ENCODE measurements at regions not wholly inside any gene's neighbourhood (a gene's known extent, or its start where the extent isn't known, plus 50 kb on each side); places are given as distances from the start of the nearest gene placed in this dataset.

DNA sequence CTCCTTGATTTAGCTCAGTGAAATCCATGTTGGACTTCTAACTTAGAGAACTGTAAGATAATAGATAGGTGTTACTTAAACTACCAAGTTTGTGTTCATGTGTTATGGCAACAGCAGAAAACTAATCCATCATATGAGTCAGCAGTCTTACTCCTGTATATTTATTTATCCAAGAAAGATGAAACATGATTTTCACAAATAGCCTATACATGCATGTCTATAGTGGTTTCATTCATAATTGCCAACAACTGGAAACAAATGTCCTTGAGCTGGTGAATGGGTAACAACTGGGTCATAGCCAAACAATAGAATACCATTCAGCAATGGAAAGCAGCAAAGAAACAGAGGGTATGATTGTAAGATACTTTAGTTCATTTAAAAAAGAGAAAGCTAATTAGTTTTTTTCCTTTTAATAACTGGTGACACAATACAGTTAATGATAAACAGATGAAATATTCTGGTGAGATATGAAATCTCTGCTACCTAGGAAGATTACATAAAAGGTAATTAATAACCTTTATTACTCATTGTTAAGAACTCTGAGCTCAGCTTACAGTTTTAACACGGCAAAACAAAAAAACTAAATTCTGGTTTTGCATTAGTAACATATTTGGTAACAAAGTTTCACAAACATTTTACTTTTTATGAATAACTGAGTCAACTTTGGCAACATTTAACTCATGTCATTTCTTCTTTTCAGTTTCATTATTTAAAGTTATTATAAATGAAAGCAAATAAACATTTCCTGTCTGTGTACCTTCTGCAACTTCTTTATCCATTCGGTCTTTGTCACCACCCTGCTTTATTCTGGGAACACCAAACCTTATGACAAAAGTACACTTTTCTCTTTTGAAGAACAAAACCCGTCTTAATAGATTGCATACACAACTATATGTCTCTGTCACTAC is 181.3 kb downstream of the LIG4 start:
- POLR2A ChIA-PET: no interaction called here
- RAD21 ChIA-PET (ENCODE audit: low non-redundant PET in 1 of 2, low total read pairs in 2 of 2, uncharacterized antibody in 2 of 2, unreplicated experiment in 2 of 2): no interaction called here

More for the DNA sequence above, 181.3 kb downstream of the LIG4 start:
- TF ChIP-seq EZH2 (IDR thresholded peaks at IDR 0.05) (no peak), CBX3 (IDR thresholded peaks at IDR 0.05; ENCODE audit: low read depth) (no peak), JUND (IDR thresholded peaks at IDR 0.05) (no peak), SIN3A (IDR thresholded peaks at IDR 0.05; ENCODE audit: low read depth) (no peak), EZH2phosphoT487 (IDR thresholded peaks at IDR 0.05; ENCODE audit: borderline replicate concordance) (no peak), POLR2A (IDR thresholded peaks at IDR 0.05; ENCODE audit: borderline replicate concordance, extremely low read depth, insufficient read depth, insufficient read length) (no peak), FOSL1 (IDR thresholded peaks at IDR 0.05; ENCODE audit: low read depth) (no peak), SRF (IDR thresholded peaks at IDR 0.05; ENCODE audit: low read depth) (no peak), YY1 (IDR thresholded peaks at IDR 0.05; ENCODE audit: extremely low read depth, insufficient replicate concordance, low read depth, low read length) (no peak), POLR2AphosphoS5 (IDR thresholded peaks at IDR 0.05; ENCODE audit: low read depth, low read length) (no peak)
- TF ChIP-seq, protein P1, sequence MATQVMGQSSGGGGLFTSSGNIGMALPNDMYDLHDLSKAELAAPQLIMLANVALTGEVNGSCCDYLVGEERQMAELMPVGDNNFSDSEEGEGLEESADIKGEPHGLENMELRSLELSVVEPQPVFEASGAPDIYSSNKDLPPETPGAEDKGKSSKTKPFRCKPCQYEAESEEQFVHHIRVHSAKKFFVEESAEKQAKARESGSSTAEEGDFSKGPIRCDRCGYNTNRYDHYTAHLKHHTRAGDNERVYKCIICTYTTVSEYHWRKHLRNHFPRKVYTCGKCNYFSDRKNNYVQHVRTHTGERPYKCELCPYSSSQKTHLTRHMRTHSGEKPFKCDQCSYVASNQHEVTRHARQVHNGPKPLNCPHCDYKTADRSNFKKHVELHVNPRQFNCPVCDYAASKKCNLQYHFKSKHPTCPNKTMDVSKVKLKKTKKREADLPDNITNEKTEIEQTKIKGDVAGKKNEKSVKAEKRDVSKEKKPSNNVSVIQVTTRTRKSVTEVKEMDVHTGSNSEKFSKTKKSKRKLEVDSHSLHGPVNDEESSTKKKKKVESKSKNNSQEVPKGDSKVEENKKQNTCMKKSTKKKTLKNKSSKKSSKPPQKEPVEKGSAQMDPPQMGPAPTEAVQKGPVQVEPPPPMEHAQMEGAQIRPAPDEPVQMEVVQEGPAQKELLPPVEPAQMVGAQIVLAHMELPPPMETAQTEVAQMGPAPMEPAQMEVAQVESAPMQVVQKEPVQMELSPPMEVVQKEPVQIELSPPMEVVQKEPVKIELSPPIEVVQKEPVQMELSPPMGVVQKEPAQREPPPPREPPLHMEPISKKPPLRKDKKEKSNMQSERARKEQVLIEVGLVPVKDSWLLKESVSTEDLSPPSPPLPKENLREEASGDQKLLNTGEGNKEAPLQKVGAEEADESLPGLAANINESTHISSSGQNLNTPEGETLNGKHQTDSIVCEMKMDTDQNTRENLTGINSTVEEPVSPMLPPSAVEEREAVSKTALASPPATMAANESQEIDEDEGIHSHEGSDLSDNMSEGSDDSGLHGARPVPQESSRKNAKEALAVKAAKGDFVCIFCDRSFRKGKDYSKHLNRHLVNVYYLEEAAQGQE (IDR thresholded peaks at IDR 0.05; ENCODE audit: low read depth): no peak
- TF ChIP-seq, protein P2, sequence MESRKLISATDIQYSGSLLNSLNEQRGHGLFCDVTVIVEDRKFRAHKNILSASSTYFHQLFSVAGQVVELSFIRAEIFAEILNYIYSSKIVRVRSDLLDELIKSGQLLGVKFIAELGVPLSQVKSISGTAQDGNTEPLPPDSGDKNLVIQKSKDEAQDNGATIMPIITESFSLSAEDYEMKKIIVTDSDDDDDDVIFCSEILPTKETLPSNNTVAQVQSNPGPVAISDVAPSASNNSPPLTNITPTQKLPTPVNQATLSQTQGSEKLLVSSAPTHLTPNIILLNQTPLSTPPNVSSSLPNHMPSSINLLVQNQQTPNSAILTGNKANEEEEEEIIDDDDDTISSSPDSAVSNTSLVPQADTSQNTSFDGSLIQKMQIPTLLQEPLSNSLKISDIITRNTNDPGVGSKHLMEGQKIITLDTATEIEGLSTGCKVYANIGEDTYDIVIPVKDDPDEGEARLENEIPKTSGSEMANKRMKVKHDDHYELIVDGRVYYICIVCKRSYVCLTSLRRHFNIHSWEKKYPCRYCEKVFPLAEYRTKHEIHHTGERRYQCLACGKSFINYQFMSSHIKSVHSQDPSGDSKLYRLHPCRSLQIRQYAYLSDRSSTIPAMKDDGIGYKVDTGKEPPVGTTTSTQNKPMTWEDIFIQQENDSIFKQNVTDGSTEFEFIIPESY (IDR thresholded peaks at IDR 0.05; ENCODE audit: extremely low read depth, insufficient replicate concordance, low read length): no peak
- TF ChIP-seq, protein P3, sequence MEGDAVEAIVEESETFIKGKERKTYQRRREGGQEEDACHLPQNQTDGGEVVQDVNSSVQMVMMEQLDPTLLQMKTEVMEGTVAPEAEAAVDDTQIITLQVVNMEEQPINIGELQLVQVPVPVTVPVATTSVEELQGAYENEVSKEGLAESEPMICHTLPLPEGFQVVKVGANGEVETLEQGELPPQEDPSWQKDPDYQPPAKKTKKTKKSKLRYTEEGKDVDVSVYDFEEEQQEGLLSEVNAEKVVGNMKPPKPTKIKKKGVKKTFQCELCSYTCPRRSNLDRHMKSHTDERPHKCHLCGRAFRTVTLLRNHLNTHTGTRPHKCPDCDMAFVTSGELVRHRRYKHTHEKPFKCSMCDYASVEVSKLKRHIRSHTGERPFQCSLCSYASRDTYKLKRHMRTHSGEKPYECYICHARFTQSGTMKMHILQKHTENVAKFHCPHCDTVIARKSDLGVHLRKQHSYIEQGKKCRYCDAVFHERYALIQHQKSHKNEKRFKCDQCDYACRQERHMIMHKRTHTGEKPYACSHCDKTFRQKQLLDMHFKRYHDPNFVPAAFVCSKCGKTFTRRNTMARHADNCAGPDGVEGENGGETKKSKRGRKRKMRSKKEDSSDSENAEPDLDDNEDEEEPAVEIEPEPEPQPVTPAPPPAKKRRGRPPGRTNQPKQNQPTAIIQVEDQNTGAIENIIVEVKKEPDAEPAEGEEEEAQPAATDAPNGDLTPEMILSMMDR (IDR thresholded peaks at IDR 0.05 in 2 of 3, conservative IDR thresholded peaks at IDR 0.05 in 1 of 3; ENCODE audit: borderline replicate concordance in 1 of 3, insufficient read depth in 1 of 3, low read depth in 2 of 3, low read length in 2 of 3): no peak
- TF ChIP-seq, protein P4, sequence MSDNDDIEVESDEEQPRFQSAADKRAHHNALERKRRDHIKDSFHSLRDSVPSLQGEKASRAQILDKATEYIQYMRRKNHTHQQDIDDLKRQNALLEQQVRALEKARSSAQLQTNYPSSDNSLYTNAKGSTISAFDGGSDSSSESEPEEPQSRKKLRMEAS (IDR thresholded peaks at IDR 0.05): no peak
- Histone ChIP-seq H3K4me2 (ENCODE audit: low read length) (no peak overlapping the region), H3K27me3 (ENCODE audit: insufficient read depth, low read length) (no peaks in the 10 kb centered on the region), H3K9me3 (ENCODE audit: control insufficient read depth in 1 of 2, insufficient read depth in 1 of 2, low read depth in 1 of 2, low read length in 2 of 2) (peaks cover 0 to 11% of the 10 kb centered on the region in 2 experiments; a peak in 2 of 4 replicates), H3K27ac (ENCODE audit: low read depth, low read length) (no peak overlapping the region), H3K4me1 (ENCODE audit: control insufficient read depth in 1 of 2, insufficient read depth in 2 of 2, low read length in 2 of 2) (no peaks in the 10 kb centered on the region), H4K20me1 (ENCODE audit: insufficient read depth) (no peaks in the 10 kb centered on the region), H3K79me2 (ENCODE audit: insufficient read depth, low read length) (no peaks in the 10 kb centered on the region), H3K9me2 (ENCODE audit: insufficient read depth) (no peaks in the 10 kb centered on the region), H2AFZ (ENCODE audit: low read depth, low read length, poor library complexity, severe bottlenecking) (no peak overlapping the region), H3K9ac (ENCODE audit: low read length) (no peak overlapping the region), H3K4me3 (replicated peaks in 1 of 2; ENCODE audit: low read depth in 1 of 2, low read length in 2 of 2) (no peak overlapping the region), H3K36me3 (ENCODE audit: control insufficient read depth in 1 of 2, insufficient read depth in 2 of 2, low read length in 2 of 2) (no peaks in the 10 kb centered on the region)
- BruUV-seq (replicated peaks): no TSS peak
- intact Hi-C loops (cut with micrococcal nuclease): no loop called here
- no peak for DNase-seq (ENCODE audit: low read depth, low spot score)
- CTCF ChIA-PET: no interaction called here
- no peak for ATAC-seq
